ENCODE measurements at regions not wholly inside any gene's neighbourhood (a gene's known extent, or its start where the extent isn't known, plus 50 kb on each side); places are given as distances from the start of the nearest gene placed in this dataset.
A peak's percentile ranks its signal among the peaks of the same experiment; 100 is the strongest.
"Not testable (repeated sequence)": the region's sequence is repeated elsewhere in the genome, so short reads cannot be mapped to it uniquely, and the experiment has no call there.

- DNase-seq: peak; percentile 86
These were observed 79.1 kb upstream of the MEF2A start for GRCh38 chr15:99486371-99487336.

DNA sequence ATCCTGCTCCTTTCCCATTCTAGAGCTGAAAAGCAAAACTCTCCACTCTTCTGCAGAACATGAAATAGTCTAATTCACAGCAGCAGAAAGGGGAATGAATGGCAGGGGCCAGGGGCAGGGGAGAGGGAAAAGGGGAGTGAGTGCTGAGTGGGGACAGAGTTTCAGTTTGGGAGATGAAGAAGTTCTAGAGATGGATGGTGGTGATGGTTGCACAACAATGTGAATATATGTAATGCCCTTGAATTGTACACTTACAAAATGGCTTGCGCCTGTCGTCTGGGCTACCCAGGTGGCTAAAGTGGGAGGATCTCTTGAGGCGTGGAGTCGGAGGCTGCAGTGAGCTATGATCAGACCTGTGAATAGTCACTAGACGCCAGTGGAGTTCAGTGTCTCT lies 78.5 kb upstream of the MEF2A start:
- DNase-seq: no peak

DNA sequence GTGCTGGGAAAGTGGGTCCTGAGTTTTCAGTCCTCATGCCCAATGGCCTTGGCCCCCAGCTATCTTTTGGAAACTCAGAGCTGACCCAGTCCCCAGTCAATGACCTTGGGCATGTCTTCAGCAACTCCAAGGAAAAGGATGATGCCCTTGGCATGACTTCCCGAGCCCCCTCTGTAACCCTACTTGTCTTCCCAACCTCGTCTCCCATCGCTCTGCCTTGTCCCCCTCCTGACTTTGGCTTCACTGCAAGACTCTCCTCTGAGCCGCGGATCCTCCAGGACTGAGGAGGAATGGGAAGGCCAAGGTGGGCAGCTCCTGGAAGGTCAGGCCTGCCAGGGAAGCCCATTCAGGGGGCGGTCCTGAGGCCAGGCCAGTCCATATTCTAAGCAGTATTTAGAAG lies 73.5 kb upstream of the MEF2A start:
- DNase-seq: no peak

GRCh38 chr15:99492716-99493115 lies 73.1 kb upstream of the MEF2A start:
- DNase-seq: no peak

- no peak for DNase-seq
These were observed 72.3 kb upstream of the MEF2A start for GRCh38 chr15:99493461-99493860.

DNA sequence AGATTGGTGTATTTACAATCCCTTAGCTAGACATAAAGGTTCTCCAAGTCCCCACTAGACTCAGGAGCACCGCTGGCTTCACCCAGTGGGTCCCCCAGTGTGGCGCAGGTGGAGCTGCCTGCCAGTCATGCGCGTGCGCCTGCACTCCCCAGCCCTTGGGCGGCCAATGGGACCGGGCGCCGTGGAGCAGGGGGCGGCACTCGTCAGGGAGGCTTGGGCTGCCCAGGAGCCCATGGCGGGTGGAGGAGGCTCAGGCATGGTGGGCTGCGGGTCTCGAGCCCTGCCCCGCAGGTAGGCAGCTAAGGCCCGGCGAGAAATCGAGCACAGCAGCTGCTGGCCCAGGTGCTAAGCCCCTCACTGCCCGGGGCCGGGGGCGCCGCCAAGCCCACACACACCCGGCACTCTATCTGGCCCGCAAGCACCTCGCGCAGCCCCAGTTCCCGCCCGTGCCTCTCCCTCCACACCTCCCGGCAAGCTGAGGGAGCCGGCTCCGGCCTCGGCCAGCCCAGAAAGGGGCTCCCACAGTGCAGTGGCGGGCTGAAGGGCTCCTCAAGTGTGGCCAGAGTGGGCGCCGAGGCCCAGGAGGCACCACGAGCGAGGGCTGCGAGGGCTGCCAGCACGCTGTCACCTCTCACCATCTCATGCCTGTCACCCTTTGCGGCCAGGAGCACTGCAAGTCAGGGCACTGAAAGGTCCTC lies 71.1 kb upstream of the MEF2A start:
- not testable (repeated sequence) for DNase-seq

- no peak for DNase-seq
These were observed 70.1 kb upstream of the MEF2A start for GRCh38 chr15:99495430-99496301.

DNA sequence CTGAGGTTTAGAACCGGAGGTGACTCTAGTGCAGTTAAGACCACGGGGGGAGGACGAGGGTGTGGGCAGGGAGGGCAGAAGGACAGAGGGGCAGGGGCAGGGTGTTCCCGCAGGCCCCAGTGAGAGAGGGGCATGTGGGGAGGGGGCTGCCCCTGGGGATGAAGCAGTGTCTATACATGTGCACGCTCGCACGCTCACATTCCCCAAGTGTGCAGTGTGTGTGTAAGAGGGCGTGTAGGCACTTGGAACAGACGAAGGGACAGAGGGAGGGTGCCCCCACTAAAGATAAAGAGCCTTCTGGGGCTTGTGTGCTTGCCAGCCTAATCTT lies 69.5 kb upstream of the MEF2A start:
- DNase-seq: no peak

DNA sequence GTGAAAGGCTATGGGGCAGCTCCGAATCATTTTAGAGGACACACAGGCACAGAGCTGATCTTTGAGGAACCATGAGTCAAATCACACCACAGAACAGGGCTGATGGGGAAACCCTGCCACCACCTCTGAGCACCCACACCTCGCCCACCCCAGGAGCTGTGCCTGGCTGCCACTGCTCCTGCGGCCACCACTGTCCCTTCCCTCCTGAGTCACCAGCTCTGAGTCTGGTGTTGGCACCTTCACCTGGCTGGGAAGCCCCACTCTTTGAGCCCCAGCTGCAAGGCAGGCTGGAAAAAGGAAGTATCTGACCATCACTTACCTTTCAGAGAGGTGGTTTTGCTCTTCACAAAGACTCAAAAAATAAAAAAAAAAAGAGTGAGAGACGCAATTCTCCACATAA lies 63.6 kb upstream of the MEF2A start:
- DNase-seq: no peak

GRCh38 chr15:99502661-99503060 lies 63.1 kb upstream of the MEF2A start:
- DNase-seq: no peak

DNA sequence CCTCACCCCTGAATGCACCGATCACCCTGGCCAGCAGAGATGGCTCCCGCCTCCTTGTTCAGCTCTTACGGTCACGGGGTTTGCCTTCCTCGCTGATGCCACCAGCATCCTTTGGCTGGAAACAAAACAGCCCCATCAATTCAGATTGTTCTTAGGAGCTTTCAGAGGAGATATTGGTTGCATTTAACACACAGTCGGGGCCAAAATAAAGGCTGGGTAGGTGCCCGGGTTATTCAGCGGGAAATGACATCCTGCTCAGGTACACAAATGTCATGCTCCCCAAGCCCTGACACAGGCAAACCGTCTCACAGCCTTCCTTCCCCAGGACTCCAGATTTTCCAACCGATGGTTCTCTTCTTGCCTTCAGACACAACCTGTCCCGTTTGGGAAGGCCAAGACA lies 62.4 kb upstream of the MEF2A start:
- DNase-seq: no peak

DNA sequence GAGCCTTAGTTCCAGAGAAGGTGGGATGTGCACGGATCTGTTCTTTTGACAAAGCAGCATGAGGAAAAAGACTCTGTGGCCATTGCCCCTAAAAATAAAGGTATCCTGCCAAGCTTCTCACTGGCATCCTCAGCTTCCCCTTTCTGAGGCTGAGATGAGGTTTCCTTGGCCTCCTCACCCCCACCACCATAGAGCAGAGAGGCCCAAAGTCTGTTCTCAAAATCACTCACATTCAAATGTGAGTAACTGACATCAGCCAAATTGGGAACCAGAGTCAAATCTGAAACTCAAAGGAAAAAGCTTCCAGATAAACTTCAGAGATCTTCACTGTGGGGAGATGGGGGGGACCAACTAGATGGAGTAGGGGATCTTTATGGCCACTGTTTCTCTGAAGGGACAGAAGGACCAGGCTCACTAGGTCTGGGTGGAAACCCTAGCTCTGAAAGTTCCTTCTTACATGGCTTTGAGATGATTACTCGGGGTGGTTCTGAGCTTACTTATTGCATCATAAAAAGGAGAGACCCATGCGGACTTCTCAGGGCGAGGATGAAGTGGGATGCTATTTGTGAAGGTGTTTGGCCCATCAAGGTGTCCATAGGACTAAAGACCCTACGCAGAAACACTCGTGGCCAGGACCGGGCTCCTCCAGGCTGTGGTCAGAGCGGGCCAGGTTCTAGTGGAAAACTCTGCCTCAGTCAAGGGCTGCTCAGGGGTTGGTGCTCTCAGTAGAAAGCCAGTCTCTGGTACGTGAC lies 61.5 kb upstream of the MEF2A start:
- no peak for DNase-seq

DNA sequence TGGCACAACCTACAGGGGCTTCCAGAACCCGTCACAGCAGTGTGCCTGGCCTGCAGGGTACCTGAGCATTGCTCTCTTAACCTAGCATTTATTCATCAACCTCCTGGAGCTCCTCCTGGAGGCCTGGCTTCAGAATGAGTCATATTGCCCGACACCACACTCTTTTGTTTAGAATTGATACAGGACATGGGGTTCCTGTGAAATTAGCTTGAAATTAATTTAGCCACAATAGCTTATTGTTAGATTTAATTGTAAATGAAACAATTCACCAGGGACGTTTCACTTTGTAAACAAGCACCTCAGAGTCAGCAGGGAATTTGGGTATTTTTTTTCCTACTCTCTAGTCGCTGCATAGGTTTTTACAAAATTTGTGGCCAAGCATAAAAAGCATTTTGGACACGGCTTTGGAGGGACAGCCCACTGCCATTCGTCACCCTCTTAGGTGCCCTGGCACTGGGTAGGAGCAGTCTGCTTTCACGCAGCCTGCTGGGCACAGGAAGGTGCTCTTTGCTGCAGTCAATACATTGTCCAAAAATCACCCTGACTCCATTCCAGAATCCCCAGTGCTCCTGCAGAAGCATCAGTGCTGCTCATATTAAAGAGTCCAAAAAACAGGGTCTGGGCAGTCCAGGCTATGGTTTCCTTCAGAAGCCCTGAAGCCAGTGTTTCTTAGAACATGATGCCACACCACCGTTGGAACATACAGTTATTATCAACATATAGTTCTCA lies 60.8 kb upstream of the MEF2A start:
- no peak for DNase-seq

DNA sequence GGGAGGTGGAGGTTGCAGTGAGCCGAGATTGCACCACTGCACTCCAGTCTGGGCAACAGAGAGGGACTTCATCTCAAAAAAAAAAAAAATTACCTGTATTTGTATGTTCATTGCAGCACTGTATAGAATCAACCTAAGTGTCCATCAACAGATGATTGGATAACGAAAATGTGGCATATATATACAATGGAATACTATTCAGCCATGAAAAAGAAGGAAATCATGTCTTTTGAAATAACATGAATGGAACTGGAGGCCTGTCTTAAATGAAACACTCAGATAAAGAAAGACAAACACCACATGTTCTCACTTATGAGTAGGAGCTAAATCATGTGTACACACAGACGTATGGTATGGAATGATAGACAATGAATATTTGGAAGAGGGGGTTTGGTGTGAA lies 59.4 kb upstream of the MEF2A start:
- DNase-seq: no peak

DNA sequence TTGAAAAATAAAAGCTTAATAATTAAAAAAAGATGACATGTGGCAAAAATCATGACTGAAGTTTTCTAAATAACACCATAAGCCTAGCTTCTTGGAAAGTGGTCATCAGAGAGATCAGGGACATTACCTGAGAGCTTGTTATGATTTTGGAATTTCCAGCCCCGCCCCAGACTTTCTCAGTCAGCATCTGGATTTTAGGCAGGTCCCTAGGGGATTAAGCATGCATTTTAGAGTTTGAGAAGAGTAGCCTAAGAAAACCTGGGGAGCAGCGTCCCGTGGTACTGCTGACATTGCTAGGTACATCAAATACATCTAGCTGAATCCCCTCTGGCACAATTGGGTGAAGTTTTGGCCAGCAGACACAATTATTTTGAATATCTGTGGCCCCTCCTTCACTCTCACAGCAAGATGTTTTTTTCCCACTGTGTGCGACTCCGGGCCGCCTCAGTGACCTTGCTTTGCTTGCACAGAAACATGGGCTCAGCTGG lies 58.7 kb upstream of the MEF2A start:
- DNase-seq: no peak

DNA sequence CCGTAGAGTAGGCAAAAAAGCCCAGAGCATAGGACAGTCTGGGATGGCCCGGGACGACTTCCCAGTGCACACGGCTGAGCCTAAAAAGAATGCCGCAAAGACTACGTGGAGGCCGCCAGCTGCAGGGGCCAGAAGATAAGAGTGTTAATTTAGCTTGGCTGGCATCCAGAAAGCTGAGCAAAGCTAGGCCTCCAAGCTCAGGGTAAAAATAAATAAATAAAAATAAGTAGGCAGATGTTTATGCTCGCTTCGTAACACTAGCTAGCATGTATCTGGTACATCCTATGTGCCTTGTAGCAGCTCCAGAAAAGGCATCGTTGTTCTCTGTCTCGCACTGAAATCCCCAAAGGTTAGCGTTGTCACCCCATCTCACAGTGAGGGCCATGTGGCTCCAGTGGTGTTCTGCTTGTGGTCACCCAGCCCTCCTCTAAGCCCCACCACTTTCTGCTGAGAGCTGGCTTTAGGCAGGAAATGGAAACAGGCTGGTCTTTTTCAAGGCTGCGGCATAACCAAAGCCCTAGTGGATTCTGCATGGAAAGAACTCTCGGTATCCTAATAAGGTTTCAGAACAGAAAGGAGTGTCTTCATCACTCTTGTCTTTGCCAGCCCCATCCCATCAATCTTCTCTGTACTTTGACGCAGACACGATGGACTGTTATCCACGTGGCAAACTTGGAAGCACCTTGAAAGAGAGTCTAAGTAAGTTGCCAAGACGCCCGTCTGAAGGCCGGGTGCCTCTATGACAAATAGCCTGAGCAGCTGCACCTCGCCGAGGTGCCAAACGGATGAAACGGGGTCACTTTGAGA lies 58.1 kb upstream of the MEF2A start:
- DNase-seq: peak; percentile 17

GRCh38 chr15:99508311-99508645 lies 57.5 kb upstream of the MEF2A start:
- no peak for DNase-seq

DNA sequence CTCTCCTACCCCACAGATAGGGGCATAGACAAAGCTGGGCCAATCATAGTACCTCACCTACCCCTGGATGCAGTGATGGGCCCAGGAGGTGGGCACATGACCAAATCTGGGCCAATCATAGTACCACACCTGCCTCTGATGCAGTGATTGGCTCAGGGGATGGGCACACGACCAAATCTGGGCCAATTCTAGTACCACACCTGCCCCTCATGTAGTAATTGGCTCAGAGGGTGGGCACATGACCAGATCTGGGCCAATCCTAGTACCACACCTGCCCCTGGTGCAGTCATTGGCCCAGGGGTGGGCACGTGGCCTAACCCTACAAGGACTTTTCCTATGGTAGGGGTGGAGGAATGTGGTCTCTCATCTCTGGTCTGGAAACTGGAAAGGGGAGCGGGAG lies 56.9 kb upstream of the MEF2A start:
- DNase-seq: no peak

DNA sequence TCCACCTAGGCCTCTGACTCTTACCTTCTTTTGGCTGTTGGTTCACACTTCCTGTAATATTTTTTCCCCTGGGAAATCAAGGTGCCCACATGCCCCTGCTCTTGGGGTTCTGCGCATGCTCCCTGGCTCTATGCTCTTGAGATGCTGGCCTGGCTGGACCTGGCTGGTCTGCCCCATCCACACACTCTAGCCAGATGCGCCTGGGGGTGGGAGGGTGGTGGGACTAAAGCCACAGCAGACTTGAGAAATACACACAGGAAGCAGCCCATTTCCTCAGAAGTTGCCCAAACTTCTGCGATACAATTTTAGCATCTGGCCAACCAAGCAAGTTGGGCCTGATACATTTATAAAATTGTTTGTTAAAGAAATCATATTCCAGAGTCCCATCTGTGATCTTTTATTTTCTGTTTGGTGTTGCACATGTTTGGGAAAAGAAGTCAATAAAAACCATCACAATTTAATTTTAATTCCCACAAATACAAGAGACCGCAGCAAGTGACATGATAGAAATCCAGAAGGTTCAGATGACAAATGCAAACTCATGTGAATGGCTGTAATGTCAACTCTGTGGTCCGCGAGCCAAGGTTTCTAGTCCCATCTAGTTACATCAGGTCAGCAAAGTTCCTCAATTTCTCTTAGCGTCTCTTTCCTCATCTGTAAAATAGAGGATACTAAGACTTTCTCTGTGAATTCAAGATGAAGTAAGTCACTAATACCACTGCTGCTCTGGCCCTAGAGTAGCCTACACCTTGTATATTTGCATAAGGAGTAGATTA lies 55.9 kb upstream of the MEF2A start:
- DNase-seq: no peak

- DNase-seq: no peak
These were observed 54.3 kb upstream of the MEF2A start for GRCh38 chr15:99511531-99511865.
